ENCODE measurements at regions not wholly inside any gene's neighbourhood (a gene's known extent, or its start where the extent isn't known, plus 50 kb on each side); places are given as distances from the start of the nearest gene placed in this dataset.

- Histone ChIP-seq H3K4me1 (ENCODE audit: control insufficient read depth in 1 of 2, insufficient read depth in 2 of 2, low read length in 2 of 2) (peaks cover 0 to 7% of the 10 kb centered on the region in 2 donors), H3K27ac (ENCODE audit: low read length) (no peak overlapping the region), H3K36me3 (ENCODE audit: control insufficient read depth in 1 of 2, insufficient read depth in 2 of 2, low read length in 2 of 2) (no peaks in the 10 kb centered on the region), H3K9me3 (ENCODE audit: control insufficient read depth in 1 of 2, low read length in 2 of 2) (no peaks in the 10 kb centered on the region), H3K4me3 (ENCODE audit: low read depth in 1 of 2, low read length in 2 of 2) (no peak overlapping the region), H3K27me3 (ENCODE audit: low read depth, low read length) (no peaks in the 10 kb centered on the region)
Measured at GRCh38 chr1:222285526-222285925, 262.4 kb downstream of the HHIPL2 start.

DNA sequence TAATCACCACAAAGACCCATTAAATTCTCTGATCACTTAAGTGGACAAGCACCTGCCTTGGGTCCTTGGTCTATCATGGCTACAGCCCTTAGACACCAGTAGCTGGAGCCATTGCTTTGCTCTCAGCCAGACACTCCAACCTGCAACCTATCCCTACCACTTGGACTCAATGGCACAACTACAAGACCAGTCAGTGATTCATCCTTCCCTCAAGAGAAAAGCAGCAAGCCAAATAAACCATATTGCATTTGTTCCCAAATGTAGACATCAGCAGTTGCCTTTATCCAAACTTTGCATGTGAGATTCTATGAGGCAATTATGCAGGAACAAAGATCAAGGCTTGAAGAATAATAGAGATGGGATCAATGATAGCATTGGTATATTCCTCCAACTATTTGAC, 263.4 kb downstream of the HHIPL2 start:
- Histone ChIP-seq H3K9me3 (ENCODE audit: control insufficient read depth in 1 of 2, low read length in 2 of 2) (no peaks in the 10 kb centered on the region), H3K27ac (ENCODE audit: low read length) (no peak overlapping the region), H3K4me3 (ENCODE audit: low read depth in 1 of 2, low read length in 2 of 2) (no peak overlapping the region), H3K4me1 (ENCODE audit: control insufficient read depth in 1 of 2, insufficient read depth in 2 of 2, low read length in 2 of 2) (peaks cover 0 to 7% of the 10 kb centered on the region in 2 donors), H3K27me3 (ENCODE audit: low read depth, low read length) (no peaks in the 10 kb centered on the region), H3K36me3 (ENCODE audit: control insufficient read depth in 1 of 2, insufficient read depth in 2 of 2, low read length in 2 of 2) (no peaks in the 10 kb centered on the region)

DNA sequence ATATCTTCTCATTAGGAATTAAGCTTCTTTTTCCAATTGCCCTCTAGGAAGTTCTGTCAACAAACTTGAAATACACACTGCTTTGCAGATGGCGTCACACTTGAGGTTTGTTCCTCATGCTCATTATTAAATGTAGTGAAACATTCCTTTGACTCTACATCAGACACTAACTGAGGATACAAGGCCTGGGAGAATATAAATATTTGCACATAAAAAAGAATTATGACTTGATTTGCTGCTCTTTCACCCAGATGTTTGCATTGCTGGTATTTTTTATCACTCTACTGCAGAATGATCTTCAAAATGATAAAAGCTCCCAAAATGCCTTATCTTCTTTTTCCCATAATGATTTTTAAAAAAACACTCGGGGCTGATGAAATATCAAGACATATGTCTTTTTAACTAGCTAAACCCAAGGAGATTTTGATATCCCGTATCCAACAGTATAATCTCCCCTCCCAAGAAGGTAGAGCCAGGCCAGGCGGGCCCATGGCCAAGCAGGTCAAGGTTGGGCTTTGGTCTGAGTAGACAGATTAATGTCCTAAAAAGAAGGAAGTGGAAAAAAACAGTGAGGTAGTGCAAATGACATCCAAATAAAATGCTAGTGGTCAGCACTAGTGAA, 264.6 kb downstream of the HHIPL2 start:
- Histone ChIP-seq H3K4me3 (ENCODE audit: low read depth in 1 of 2, low read length in 2 of 2) (no peak overlapping the region), H3K9me3 (ENCODE audit: control insufficient read depth in 1 of 2, low read length in 2 of 2) (no peaks in the 10 kb centered on the region), H3K27me3 (ENCODE audit: low read depth, low read length) (no peaks in the 10 kb centered on the region), H3K27ac (ENCODE audit: low read length) (peak overlapping the region; percentile 67), H3K4me1 (ENCODE audit: control insufficient read depth in 1 of 2, insufficient read depth in 2 of 2, low read length in 2 of 2) (peaks cover 0 to 7% of the 10 kb centered on the region in 2 donors), H3K36me3 (ENCODE audit: control insufficient read depth in 1 of 2, insufficient read depth in 2 of 2, low read length in 2 of 2) (no peaks in the 10 kb centered on the region)

- no peak overlapping the region for H3K4me3 ChIP-seq (ENCODE audit: low read depth in 1 of 2, low read length in 2 of 2)
- no peaks in the 10 kb centered on the region for H3K27me3 ChIP-seq (ENCODE audit: low read depth, low read length)
- H3K4me1 ChIP-seq (ENCODE audit: control insufficient read depth in 1 of 2, insufficient read depth in 2 of 2, low read length in 2 of 2), result peaks cover 0 to 7% of the 10 kb centered on the region in 2 donors
- H3K36me3 ChIP-seq (ENCODE audit: control insufficient read depth in 1 of 2, insufficient read depth in 2 of 2, low read length in 2 of 2), result no peaks in the 10 kb centered on the region
- no peak overlapping the region for H3K27ac ChIP-seq (ENCODE audit: low read length)
- H3K9me3 ChIP-seq (ENCODE audit: control insufficient read depth in 1 of 2, low read length in 2 of 2), result no peaks in the 10 kb centered on the region
Measured at GRCh38 chr1:222279591-222279990, 268.3 kb downstream of the HHIPL2 start.

- Histone ChIP-seq H3K27me3 (ENCODE audit: low read depth, low read length) (no peaks in the 10 kb centered on the region), H3K4me3 (ENCODE audit: low read depth in 1 of 2, low read length in 2 of 2) (no peak overlapping the region), H3K27ac (ENCODE audit: low read length) (no peak overlapping the region), H3K36me3 (ENCODE audit: control insufficient read depth in 1 of 2, insufficient read depth in 2 of 2, low read length in 2 of 2) (no peaks in the 10 kb centered on the region), H3K4me1 (ENCODE audit: control insufficient read depth in 1 of 2, insufficient read depth in 2 of 2, low read length in 2 of 2) (peaks cover 0 to 4% of the 10 kb centered on the region in 2 donors), H3K9me3 (ENCODE audit: control insufficient read depth in 1 of 2, low read length in 2 of 2) (no peaks in the 10 kb centered on the region)
Measured at GRCh38 chr1:222278501-222278900, 269.4 kb downstream of the HHIPL2 start.

- H3K27ac ChIP-seq (ENCODE audit: low read length), result no peak overlapping the region
- H3K4me1 ChIP-seq (ENCODE audit: control insufficient read depth in 1 of 2, insufficient read depth in 2 of 2, low read length in 2 of 2), result no peaks in the 10 kb centered on the region
- no peaks in the 10 kb centered on the region for H3K9me3 ChIP-seq (ENCODE audit: control insufficient read depth in 1 of 2, low read length in 2 of 2)
- no peaks in the 10 kb centered on the region for H3K27me3 ChIP-seq (ENCODE audit: low read depth, low read length)
- no peak overlapping the region for H3K4me3 ChIP-seq (ENCODE audit: low read depth in 1 of 2, low read length in 2 of 2)
- H3K36me3 ChIP-seq (ENCODE audit: control insufficient read depth in 1 of 2, insufficient read depth in 2 of 2, low read length in 2 of 2), result no peaks in the 10 kb centered on the region
Measured at GRCh38 chr1:222275729-222276465, 272.0 kb downstream of the HHIPL2 start.

GRCh38 chr1:222275001-222275728, 272.7 kb downstream of the HHIPL2 start:
- Histone ChIP-seq H3K9me3 (ENCODE audit: control insufficient read depth in 1 of 2, low read length in 2 of 2) (no peaks in the 10 kb centered on the region), H3K27me3 (ENCODE audit: low read depth, low read length) (no peaks in the 10 kb centered on the region), H3K4me3 (ENCODE audit: low read depth in 1 of 2, low read length in 2 of 2) (no peak overlapping the region), H3K36me3 (ENCODE audit: control insufficient read depth in 1 of 2, insufficient read depth in 2 of 2, low read length in 2 of 2) (no peaks in the 10 kb centered on the region), H3K27ac (ENCODE audit: low read length) (no peak overlapping the region), H3K4me1 (ENCODE audit: control insufficient read depth in 1 of 2, insufficient read depth in 2 of 2, low read length in 2 of 2) (no peaks in the 10 kb centered on the region)

DNA sequence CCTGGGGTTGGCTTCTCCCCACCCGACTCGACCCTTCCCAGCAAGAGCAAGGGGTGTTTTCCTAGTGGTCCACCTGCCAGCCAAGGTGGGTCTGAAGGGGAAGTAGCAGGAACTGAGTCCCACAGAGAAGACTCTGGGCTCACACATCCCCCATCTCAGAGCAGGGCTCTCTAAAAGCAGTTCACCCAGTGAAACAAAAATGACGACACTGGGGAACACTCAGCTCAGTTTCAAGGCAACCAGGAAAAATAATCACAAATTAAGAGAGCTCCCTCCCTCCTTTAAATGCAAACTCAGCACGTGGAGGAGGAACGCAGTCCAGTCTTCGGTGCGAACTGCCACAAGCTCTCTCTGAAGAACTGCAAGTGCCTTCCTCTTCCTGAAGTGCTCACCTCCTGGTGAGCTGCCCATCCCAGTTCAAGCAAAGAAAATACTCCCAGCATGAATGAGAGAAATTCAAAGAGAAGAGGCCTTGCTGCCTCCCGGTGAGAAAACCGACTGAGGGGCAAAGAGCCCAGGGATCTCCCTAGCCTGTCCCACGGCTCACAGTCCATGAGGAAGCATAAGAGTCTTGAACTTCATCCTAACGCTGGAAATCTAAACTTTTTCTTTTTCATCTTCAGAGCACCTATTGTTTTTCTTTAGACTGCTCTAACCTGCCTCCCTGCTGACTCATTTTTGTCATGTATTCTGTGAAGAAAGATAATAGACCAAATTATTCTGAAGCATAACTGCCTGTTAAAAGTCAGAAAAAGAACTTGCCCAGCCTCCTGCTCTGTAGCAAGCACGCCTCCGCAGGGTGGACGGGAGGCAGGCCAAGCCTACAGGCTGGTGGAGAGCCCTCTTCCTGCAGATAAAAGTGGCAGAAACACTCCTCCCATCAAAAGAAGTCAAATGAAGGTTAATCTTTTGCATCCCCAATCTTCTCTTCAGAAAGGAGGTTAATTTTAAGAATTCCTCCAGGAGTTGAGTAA, 281.4 kb downstream of the HHIPL2 start:
- Histone ChIP-seq H3K9me3 (ENCODE audit: control insufficient read depth in 1 of 2, low read length in 2 of 2) (no peaks in the 10 kb centered on the region), H3K27ac (ENCODE audit: low read length) (no peak overlapping the region), H3K4me1 (ENCODE audit: control insufficient read depth in 1 of 2, insufficient read depth in 2 of 2, low read length in 2 of 2) (no peaks in the 10 kb centered on the region), H3K27me3 (ENCODE audit: low read depth, low read length) (no peaks in the 10 kb centered on the region), H3K4me3 (ENCODE audit: low read depth in 1 of 2, low read length in 2 of 2) (no peak overlapping the region), H3K36me3 (ENCODE audit: control insufficient read depth in 1 of 2, insufficient read depth in 2 of 2, low read length in 2 of 2) (no peaks in the 10 kb centered on the region)

DNA sequence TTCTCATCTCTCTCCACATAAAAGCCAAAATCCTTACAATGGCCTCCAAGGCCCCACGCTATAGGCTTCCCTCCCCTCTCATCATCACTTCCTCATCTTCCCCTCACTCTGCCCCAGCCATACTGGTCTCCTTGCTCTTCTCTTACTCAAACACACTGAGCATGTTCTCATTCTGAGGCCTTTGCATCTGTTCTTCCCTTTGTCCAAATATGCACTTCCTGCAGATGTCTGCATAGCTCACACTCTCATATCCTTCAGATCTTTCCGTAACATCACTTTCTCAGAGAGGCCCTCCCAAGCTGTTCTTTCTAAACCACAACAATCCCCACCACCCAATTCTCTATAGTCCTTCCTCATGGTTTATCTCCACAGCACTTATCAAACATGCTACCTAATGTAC, 284.1 kb downstream of the HHIPL2 start:
- no peaks in the 10 kb centered on the region for H3K4me1 ChIP-seq (ENCODE audit: control insufficient read depth in 1 of 2, insufficient read depth in 2 of 2, low read length in 2 of 2)
- no peak overlapping the region for H3K4me3 ChIP-seq (ENCODE audit: low read depth in 1 of 2, low read length in 2 of 2)
- H3K36me3 ChIP-seq (ENCODE audit: control insufficient read depth in 1 of 2, insufficient read depth in 2 of 2, low read length in 2 of 2), result no peaks in the 10 kb centered on the region
- H3K27ac ChIP-seq (ENCODE audit: low read length), result no peak overlapping the region
- H3K9me3 ChIP-seq (ENCODE audit: control insufficient read depth in 1 of 2, low read length in 2 of 2), result no peaks in the 10 kb centered on the region
- H3K27me3 ChIP-seq (ENCODE audit: low read depth, low read length), result no peaks in the 10 kb centered on the region

GRCh38 chr1:222257027-222257426, 290.9 kb downstream of the HHIPL2 start:
- no peaks in the 10 kb centered on the region for H3K9me3 ChIP-seq (ENCODE audit: control insufficient read depth in 1 of 2, low read length in 2 of 2)
- H3K36me3 ChIP-seq (ENCODE audit: control insufficient read depth in 1 of 2, insufficient read depth in 2 of 2, low read length in 2 of 2), result no peaks in the 10 kb centered on the region
- H3K4me3 ChIP-seq (ENCODE audit: low read depth in 1 of 2, low read length in 2 of 2), result no peak overlapping the region
- no peaks in the 10 kb centered on the region for H3K4me1 ChIP-seq (ENCODE audit: control insufficient read depth in 1 of 2, insufficient read depth in 2 of 2, low read length in 2 of 2)
- H3K27ac ChIP-seq (ENCODE audit: low read length), result no peak overlapping the region
- no peaks in the 10 kb centered on the region for H3K27me3 ChIP-seq (ENCODE audit: low read depth, low read length)

DNA sequence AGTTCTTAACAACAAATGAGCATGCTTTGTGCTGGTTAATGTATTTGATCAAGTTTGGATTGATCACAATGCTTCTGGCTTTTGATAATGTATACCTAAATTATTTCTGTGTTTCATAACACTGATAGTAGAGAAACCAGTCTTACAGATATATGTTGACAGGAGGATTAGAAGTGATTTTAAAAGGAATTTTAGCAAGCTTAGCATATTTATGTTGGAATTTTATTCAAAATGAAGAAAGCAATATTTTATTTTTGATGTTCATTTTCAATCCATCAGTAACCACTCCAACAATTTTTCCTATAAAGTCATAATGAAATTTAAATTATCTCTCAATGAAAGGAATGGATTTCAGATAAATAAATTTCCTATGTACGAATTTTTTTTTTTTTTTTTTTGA, 291.8 kb downstream of the HHIPL2 start:
- no peak overlapping the region for H3K27ac ChIP-seq (ENCODE audit: low read length)
- H3K27me3 ChIP-seq (ENCODE audit: low read depth, low read length), result no peaks in the 10 kb centered on the region
- peaks cover 0 to 3% of the 10 kb centered on the region in 2 donors for H3K9me3 ChIP-seq (ENCODE audit: control insufficient read depth in 1 of 2, low read length in 2 of 2)
- no peaks in the 10 kb centered on the region for H3K4me1 ChIP-seq (ENCODE audit: control insufficient read depth in 1 of 2, insufficient read depth in 2 of 2, low read length in 2 of 2)
- H3K36me3 ChIP-seq (ENCODE audit: control insufficient read depth in 1 of 2, insufficient read depth in 2 of 2, low read length in 2 of 2), result no peaks in the 10 kb centered on the region
- H3K4me3 ChIP-seq (ENCODE audit: low read depth in 1 of 2, low read length in 2 of 2), result no peak overlapping the region
